GM10266 (cell line): ENCODE measurements at regions not wholly inside any gene's neighbourhood (a gene's known extent, or its start where the extent isn't known, plus 50 kb on each side); places are given as distances from the start of the nearest gene placed in this dataset.

ENCODE experiments used
- DNase-seq: peaks from one replicate; pipeline ENCODE4 v3.0.0; 2012; ENCODE audit errors: extremely low spot score
- CTCF ChIP-seq: IDR thresholded peaks from 2 replicates; pipeline ENCODE4 v1.5.1; 2012; ENCODE audit warnings: mild to moderate bottlenecking, low read depth; ENCODE audit not compliant: control insufficient read depth, insufficient read depth; ENCODE audit errors: missing control alignments

- TF ChIP-seq CTCF = no peak
- no peak for DNase-seq
Observed at GRCh38 chr2:226622484-226622883, 177.1 kb downstream of the IRS1 start.

GRCh38 chr2:226620176-226620575 is 179.4 kb downstream of the IRS1 start:
- no peak for TF ChIP-seq CTCF
- DNase-seq = no peak

GRCh38 chr2:226619707-226620106 is 179.9 kb downstream of the IRS1 start:
- no peak for DNase-seq
- TF ChIP-seq CTCF = no peak

GRCh38 chr2:226618875-226619605 is 180.6 kb downstream of the IRS1 start:
- DNase-seq = no peak
- no peak for TF ChIP-seq CTCF

GRCh38 chr2:226618544-226618874 is 181.1 kb downstream of the IRS1 start:
- no peak for TF ChIP-seq CTCF
- DNase-seq = no peak

GRCh38 chr2:226615891-226616290 is 183.7 kb downstream of the IRS1 start:
- no peak for DNase-seq
- no peak for TF ChIP-seq CTCF

- no peak for TF ChIP-seq CTCF
- no peak for DNase-seq
Observed at GRCh38 chr2:226611944-226612318, 187.7 kb downstream of the IRS1 start.
